GM18505 (cell line): ENCODE measurements at regions not wholly inside any gene's neighbourhood (a gene's known extent, or its start where the extent isn't known, plus 50 kb on each side); places are given as distances from the start of the nearest gene placed in this dataset.

Experiments
- ATAC-seq: cut with Tn5 transposase; IDR thresholded peaks from one replicate; pipeline ENCODE4 v1.9.1; 2021; ENCODE audit not compliant: unreplicated experiment
- POLR2A ChIP-seq: IDR thresholded peaks from 4 replicates; pipeline ENCODE4 v1.6.1; 2011; ENCODE audit warnings: borderline replicate concordance; ENCODE audit not compliant: insufficient read depth, insufficient read length; ENCODE audit errors: extremely low read depth

GRCh38 chr5:88391991-88392390 lies 123.3 kb upstream of the TMEM161B start:
- no peak for TF ChIP-seq POLR2A
- no peak for ATAC-seq

DNA sequence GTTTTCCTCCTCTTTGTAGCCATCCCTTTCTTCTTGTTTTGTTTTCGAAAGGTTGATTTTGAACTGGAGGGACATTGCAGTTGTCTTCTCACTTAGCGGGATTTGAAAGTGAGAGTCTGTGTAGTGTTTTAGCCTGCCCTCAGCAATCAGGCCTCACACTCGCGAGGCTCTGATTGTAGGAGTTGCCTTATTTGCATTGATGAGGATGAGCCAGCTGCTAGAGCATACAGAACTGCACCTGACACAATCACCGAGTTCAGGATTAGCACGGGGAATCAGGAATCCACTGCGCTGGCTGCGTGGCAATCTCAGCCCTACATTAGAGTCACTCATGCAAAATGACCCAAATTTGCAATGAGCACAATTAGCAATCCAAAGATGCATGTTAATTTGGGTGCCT lies 122.5 kb upstream of the TMEM161B start:
- no peak for TF ChIP-seq POLR2A
- ATAC-seq, result no peak

- TF ChIP-seq POLR2A, result no peak
- no peak for ATAC-seq
These were observed 121.8 kb upstream of the TMEM161B start for GRCh38 chr5:88390481-88390880.

GRCh38 chr5:88390096-88390441 lies 121.4 kb upstream of the TMEM161B start:
- no peak for ATAC-seq

DNA sequence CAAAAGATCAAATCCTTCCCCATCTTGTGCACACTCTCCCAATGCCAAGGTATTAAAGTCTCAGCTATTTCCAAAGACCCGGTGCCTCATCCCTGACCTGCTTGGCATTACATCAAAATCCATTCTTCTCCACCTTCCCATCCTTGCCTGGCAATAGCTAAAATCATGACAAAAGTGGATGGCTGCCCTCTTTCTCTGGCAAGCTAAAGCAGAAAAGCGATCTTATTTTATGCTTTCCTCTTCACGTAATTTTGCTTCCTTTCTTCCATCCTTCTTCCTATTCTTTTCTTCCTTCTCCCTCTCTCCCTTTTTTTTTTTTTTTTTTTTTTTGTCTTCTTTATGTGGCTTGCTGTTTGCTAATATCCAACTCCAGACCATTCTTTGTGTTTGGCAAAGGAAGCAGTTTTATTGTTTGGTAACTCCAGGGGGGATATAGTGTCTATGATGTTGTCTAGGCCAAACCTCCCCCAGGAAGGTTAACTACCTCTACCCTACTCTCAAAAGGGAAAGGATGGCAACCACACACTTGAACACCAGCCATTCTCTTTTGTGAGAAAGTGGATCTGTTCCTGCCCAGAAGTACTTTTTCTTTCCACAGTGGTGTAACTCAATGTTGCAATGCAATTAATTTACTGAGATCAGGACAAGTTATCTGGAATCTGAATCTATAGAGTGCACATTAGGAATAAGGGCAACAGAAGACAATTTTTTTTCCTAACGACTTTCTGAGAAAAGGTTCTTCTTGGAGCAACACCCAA lies 120.9 kb upstream of the TMEM161B start:
- ATAC-seq, result no peak
- TF ChIP-seq POLR2A, result no peak

More at GRCh38 chr5:88390096-88390441, 121.4 kb upstream of the TMEM161B start:
- TF ChIP-seq POLR2A, result no peak

DNA sequence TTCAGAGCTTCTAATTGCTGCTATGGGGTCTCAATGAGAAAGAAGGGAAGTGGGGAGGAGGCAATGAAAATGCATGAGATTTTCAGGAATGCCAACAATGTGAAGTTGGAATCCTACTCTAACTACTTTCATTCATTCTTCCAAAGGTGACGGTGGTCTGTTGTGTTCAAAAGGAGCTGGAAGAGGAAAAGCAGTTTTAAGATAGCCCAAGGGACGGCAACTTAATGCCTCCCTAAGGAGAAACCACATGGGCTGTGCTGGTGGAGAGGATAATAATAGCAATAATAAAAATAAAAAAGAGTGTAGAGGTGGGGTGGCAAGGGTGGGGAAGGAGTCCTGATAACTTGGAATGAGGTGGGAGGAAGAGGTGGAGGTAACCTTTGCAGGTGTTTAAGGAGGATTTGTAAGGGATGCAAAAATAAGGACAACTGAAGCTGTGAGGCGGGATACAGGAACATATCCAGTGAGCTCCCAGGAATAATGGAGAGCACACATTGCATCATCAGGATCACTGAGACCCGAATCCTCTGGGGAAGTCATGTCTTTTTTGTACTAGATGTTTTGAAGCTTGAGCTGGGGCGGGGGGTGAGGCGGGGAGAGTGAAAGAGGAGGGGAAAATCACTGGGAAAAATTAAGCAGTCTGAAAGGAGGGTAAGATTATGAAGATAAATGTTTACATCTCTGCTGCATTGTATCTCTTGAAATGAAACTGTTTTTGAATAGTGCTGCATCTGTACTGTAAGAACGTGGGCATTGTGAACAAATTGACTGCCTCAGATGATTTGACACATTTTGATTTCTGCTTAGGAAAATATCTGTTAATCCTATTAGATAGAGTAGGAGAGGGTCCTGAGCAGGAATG lies 120.1 kb upstream of the TMEM161B start:
- TF ChIP-seq POLR2A, result no peak
- no peak for ATAC-seq

- TF ChIP-seq POLR2A, result no peak
- ATAC-seq, result no peak
These were observed 116.2 kb upstream of the TMEM161B start for GRCh38 chr5:88384886-88385285.

- no peak for ATAC-seq
These were observed 111.7 kb upstream of the TMEM161B start for GRCh38 chr5:88380332-88380731.

GRCh38 chr5:88377705-88378656 lies 109.3 kb upstream of the TMEM161B start:
- ATAC-seq, result no peak
- TF ChIP-seq POLR2A, result no peak

More at GRCh38 chr5:88380332-88380731, 111.7 kb upstream of the TMEM161B start:
- no peak for TF ChIP-seq POLR2A

DNA sequence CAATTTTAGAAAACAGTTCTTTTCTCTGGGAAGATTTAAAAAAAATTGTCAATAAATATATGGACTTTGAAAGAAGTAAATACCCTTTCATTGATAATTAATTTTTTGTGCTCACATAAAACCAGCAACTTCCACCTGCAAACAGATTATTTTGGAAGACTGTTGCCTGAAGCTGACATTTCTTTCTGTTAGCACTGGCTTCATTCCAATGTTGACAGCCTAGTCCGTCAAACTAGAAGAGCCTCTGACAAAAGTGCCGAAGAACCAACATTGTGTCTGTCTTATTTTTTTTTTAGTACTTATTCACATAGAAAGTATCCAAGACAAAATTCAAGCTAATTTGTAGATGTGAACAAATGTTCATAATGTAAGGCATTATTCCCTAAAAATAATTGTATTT lies 108.6 kb upstream of the TMEM161B start:
- no peak for ATAC-seq
- no peak for TF ChIP-seq POLR2A

- ATAC-seq, result no peak
- no peak for TF ChIP-seq POLR2A
These were observed 108.1 kb upstream of the TMEM161B start for GRCh38 chr5:88376728-88377127.

DNA sequence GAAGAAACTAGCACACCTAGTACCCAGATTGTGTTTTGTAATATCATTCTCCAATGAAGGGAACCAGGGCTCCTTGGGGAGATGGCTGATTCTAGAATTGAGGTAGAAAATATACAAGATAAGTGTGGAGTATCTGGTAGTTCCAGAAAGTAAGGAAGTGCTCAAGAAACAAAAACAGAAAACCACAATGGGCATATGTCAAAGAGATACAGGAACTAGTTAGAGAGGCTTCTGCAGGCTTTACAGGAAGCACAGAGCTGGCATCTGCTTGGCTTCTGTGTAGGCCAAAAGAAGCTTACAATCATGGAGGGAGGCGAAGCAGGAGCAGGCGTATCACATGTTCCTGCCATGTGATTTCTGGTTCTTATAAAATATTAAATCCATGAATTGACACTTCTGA lies 105.7 kb upstream of the TMEM161B start:
- ATAC-seq, result no peak
- no peak for TF ChIP-seq POLR2A

DNA sequence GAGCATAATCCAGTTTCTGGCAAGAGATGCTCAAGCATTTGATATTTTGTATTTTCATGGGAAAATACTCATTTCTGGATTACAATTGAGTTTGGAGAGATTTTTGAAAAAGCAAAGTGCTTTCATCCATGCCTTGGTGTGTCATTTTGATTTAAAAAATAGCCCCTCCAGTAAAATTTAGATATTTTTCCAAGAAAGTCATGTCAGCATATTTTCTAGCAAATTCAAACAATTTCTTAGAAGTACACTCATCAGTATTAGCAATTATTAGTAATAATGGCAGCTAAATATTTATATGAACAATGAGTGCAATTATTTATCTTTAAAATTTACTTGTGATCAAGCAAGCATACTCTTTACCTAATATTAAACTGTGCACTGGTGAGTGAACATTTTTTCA lies 102.2 kb upstream of the TMEM161B start:
- TF ChIP-seq POLR2A, result no peak
- ATAC-seq, result no peak
